Activated T-helper 2 cell treated with anti-CD3 and anti-CD28 coated beads, Interferon-gamma antibody, Interleukin-2, Interleukin-4, amounts not matched to agents 10 μg/mL and 5 μg/mL and 100 μg/mL, durations not matched to agents 14 hours and 24 hours and 36 hours (primary cell): ENCODE measurements at regions not wholly inside any gene's neighbourhood (a gene's known extent, or its start where the extent isn't known, plus 50 kb on each side); places are given as distances from the start of the nearest gene placed in this dataset.

Experiments
- DNase-seq: peaks from one replicate; pipeline ENCODE4 v3.0.0; 2021; ENCODE audit warnings: low spot score
- H3K27ac Mint-ChIP-seq: one replicate; pipeline ENCODE4 v1.8.0; 2021; ENCODE audit warnings: mixed read lengths
- H3K27me3 Mint-ChIP-seq: one replicate; pipeline ENCODE4 v1.8.0; 2021; ENCODE audit warnings: low read depth, mixed read lengths
- H3K36me3 Mint-ChIP-seq: one replicate; pipeline ENCODE4 v1.8.0; 2021; ENCODE audit warnings: low read depth, mixed read lengths
- H3K4me1 Mint-ChIP-seq: one replicate; pipeline ENCODE4 v1.8.0; 2021; ENCODE audit warnings: low read depth, mixed read lengths
- H3K4me3 Mint-ChIP-seq: one replicate; pipeline ENCODE4 v1.8.0; 2021; ENCODE audit warnings: low read depth, mild to moderate bottlenecking, moderate library complexity, mixed read lengths
- H3K9me3 Mint-ChIP-seq: one replicate; pipeline ENCODE4 v1.8.0; 2021; ENCODE audit warnings: mixed read lengths
- intact Hi-C: fragments of 100-400 bp; cut with micrococcal nuclease; formaldehyde crosslinking; loops from one replicate; pipeline ENCODE4 v1.15.1; 2023

DNA sequence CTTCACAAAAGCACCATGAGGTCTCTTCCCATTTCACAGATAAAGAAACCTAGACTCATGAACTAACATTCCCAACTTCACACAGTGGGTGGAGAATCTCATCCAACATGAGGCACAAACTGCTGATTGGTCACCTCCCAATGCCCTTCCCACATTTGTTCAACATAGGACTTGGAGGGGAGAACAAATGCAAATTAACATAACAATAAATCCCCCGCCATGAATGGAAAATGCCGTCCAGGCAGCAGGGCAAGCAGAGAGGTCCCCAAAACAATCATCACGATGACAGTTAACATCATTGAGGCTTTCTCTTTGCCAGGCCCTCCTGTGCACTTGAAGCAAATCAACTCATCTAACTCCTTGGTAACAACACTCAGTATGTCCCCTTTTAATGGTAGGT lies 185.3 kb downstream of the TMEM132E start:
- H3K4me1 Mint-ChIP-seq: no peaks in the 10 kb centered on the region
- peaks cover 2% of the 10 kb centered on the region for H3K27me3 Mint-ChIP-seq
- H3K36me3 Mint-ChIP-seq: no peaks in the 10 kb centered on the region
- H3K9me3 Mint-ChIP-seq: no peaks in the 10 kb centered on the region
- no peak overlapping the region for H3K4me3 Mint-ChIP-seq
- no peak overlapping the region for H3K27ac Mint-ChIP-seq
- intact Hi-C loops: no loop called here
- no peak for DNase-seq

- Mint-ChIP-seq H3K27me3 (peaks cover 2% of the 10 kb centered on the region), H3K4me3 (no peak overlapping the region), H3K4me1 (no peaks in the 10 kb centered on the region), H3K36me3 (no peaks in the 10 kb centered on the region), H3K27ac (no peak overlapping the region), H3K9me3 (no peaks in the 10 kb centered on the region)
- intact Hi-C loops: no loop called here
- DNase-seq: no peak
Measured at GRCh38 chr17:34763728-34764665, 184.6 kb downstream of the TMEM132E start.

DNA sequence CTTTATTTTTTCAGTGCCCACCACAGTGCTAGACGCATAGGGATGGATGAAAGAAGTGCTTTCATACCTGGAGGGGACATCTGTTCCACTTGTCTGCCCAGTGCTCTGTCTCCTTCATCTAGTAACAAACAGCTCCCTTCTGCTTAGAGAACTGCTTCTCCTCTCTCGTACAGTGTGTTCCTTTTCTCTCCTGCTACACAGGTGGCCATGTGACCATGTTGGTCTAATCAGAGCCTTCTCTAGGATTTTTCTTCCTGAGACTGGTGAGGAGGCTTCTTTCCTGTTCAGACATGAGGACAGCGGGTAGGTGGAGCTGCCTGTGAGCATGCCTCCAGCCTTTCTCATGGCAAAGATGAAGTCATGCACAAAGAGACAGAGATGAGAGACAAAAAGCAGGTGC lies 182.7 kb downstream of the TMEM132E start:
- Mint-ChIP-seq H3K36me3 (no peaks in the 10 kb centered on the region), H3K9me3 (no peaks in the 10 kb centered on the region), H3K4me3 (no peak overlapping the region), H3K27me3 (peaks cover 2% of the 10 kb centered on the region), H3K27ac (no peak overlapping the region), H3K4me1 (no peaks in the 10 kb centered on the region)
- intact Hi-C loops: no loop called here
- DNase-seq: no peak

DNA sequence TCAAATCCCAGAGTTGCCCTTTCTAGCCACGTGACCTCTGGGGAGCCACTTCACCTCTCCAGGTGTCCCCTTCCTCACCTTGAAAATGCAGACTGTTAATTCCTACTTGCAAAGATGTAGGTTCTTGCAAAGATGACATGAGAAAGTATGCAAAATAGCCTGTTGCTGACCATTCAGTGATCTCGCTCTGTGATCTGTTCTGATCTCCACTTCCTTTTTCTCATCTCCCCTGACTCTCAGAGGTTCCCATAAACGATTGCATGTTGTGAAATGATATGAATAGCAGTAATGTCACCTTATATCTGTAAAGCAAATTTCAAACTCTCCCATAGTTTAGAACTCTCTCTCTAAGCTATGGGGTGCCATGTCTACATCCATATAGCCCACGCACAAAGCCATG lies 182.3 kb downstream of the TMEM132E start:
- peaks cover 2% of the 10 kb centered on the region for H3K27me3 Mint-ChIP-seq
- no peak overlapping the region for H3K4me3 Mint-ChIP-seq

DNA sequence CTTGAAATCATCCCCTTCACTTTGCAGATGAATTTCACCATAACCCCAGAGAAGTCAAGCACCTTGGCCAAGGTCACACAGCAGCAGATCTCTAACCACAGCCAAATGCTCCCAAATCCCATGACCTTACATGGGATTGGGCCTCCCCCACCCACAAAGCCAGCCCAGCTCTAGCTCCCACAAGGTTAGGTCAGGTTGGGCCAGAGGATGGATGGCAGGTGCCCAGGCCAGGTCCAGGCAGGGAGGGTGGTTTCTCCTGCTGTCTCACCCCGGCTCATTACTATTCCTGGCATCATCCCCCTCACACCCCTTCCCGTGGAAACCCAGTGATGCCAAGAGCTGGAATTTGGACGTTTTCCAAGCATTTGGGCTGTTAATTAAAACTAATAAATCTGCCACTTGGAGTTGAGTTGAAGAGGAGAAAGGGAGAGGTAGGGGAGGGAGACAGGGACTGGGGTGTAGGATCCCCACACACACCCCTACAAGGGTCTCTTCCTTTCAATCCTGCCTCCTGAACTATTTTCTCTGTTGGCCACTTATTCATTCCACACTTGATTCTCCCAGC lies 181.6 kb downstream of the TMEM132E start:
- intact Hi-C loops: no loop called here
- Mint-ChIP-seq H3K27me3 (peaks cover 2% of the 10 kb centered on the region), H3K4me3 (no peak overlapping the region), H3K27ac (no peak overlapping the region), H3K9me3 (no peaks in the 10 kb centered on the region), H3K36me3 (no peaks in the 10 kb centered on the region), H3K4me1 (no peaks in the 10 kb centered on the region)
- DNase-seq: no peak

More for the DNA sequence above, 182.3 kb downstream of the TMEM132E start:
- H3K36me3 Mint-ChIP-seq: no peaks in the 10 kb centered on the region
- intact Hi-C loops: no loop called here
- DNase-seq: no peak
- H3K9me3 Mint-ChIP-seq: no peaks in the 10 kb centered on the region
- H3K27ac Mint-ChIP-seq: no peak overlapping the region
- no peaks in the 10 kb centered on the region for H3K4me1 Mint-ChIP-seq

DNA sequence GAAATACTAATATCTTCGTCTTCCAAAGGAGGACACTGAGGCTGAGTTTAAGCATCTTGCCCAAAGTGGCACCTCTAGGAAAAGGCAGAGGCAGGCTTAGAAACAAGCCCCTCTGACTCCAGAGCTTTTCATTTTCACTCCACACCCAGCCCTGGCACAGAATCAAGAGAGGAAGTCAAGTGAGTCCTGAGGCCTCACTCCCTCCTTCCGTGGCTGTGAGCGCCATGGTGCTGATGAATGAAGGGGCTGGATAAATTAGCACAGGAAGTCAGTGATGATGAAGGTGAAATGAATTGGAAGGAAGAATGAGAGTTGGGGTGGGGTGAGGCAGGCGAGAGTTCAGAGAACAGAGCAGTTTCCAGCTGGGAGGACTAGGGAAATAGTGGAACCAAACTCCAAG lies 179.3 kb downstream of the TMEM132E start:
- Mint-ChIP-seq H3K27me3 (peaks cover 2% of the 10 kb centered on the region), H3K9me3 (no peaks in the 10 kb centered on the region)
- no peak for DNase-seq

GRCh38 chr17:34758316-34758715 lies 178.9 kb downstream of the TMEM132E start:
- Mint-ChIP-seq H3K27ac (no peak overlapping the region), H3K36me3 (no peaks in the 10 kb centered on the region), H3K4me3 (no peak overlapping the region), H3K9me3 (no peaks in the 10 kb centered on the region), H3K4me1 (no peaks in the 10 kb centered on the region), H3K27me3 (peaks cover 7% of the 10 kb centered on the region)
- intact Hi-C loops: no loop called here
- DNase-seq: no peak

More for the DNA sequence above, 179.3 kb downstream of the TMEM132E start:
- Mint-ChIP-seq H3K4me3 (no peak overlapping the region), H3K36me3 (no peaks in the 10 kb centered on the region), H3K4me1 (no peaks in the 10 kb centered on the region), H3K27ac (no peak overlapping the region)
- intact Hi-C loops: no loop called here

DNA sequence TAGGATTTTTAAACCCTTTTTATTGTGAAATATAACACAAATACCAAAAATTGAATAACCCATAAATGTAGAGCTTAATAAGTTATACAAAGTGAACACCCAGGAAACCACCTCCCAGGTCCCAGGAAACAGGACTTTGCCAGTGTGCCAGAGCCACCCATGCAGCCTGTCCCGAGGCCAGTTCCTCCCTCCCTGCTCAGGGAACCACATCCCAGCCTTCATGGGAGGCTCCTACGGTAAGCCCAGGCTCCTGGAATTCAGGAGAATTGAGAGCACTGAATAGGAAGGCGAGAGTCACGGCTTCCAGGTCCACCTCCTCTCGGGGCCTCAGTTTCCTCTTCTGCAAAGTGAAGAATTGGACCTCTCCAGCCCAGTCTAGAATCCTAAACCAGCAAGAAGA lies 178.2 kb downstream of the TMEM132E start:
- DNase-seq: no peak
- peaks cover 8% of the 10 kb centered on the region for H3K27me3 Mint-ChIP-seq
- intact Hi-C loops: no loop called here
- H3K27ac Mint-ChIP-seq: no peak overlapping the region
- H3K4me3 Mint-ChIP-seq: no peak overlapping the region
- H3K4me1 Mint-ChIP-seq: no peaks in the 10 kb centered on the region
- no peaks in the 10 kb centered on the region for H3K36me3 Mint-ChIP-seq
- no peaks in the 10 kb centered on the region for H3K9me3 Mint-ChIP-seq

- no peak for DNase-seq
- Mint-ChIP-seq H3K4me3 (no peak overlapping the region), H3K9me3 (no peaks in the 10 kb centered on the region), H3K4me1 (no peaks in the 10 kb centered on the region), H3K36me3 (no peaks in the 10 kb centered on the region), H3K27ac (no peak overlapping the region), H3K27me3 (peaks cover 10% of the 10 kb centered on the region)
- intact Hi-C loops: no loop called here
Measured at GRCh38 chr17:34757106-34757505, 177.7 kb downstream of the TMEM132E start.

GRCh38 chr17:34756637-34757021 lies 177.2 kb downstream of the TMEM132E start:
- Mint-ChIP-seq H3K4me3 (no peak overlapping the region), H3K9me3 (no peaks in the 10 kb centered on the region), H3K4me1 (no peaks in the 10 kb centered on the region), H3K27me3 (peaks cover 8% of the 10 kb centered on the region), H3K36me3 (no peaks in the 10 kb centered on the region), H3K27ac (no peak overlapping the region)
- intact Hi-C loops: no loop called here
- DNase-seq: no peak

DNA sequence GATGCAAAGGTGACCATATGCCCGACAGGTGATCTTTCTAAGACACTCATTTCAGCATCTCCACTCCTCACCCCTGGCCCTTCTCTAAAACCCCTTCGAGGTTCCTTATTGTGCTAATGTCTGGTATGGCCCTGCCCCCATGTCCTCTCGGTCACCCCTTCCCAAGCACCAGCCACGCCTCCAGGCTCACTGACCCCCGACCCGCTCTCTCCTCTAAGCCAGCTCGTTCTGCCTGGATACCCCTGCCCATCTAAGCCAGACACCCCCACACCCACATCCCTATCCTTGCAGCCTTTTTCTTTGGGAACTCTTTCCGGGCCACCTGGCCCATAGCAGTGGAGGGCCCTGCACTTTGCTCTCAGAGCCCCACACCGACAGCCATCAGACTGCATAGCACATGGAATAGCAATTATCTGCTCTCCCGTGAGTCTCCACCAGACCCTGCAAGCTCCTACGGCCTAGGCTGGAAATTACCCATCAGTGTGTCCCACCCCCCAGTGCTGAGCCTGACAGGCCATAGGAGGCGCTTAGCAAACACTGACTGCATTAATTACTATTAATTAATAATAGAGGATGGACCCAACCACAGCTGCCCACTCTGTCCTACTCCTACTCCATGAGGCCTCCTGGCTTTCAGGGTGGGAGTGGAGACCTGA lies 176.7 kb downstream of the TMEM132E start:
- Mint-ChIP-seq H3K27ac (no peak overlapping the region), H3K4me3 (no peak overlapping the region)

DNA sequence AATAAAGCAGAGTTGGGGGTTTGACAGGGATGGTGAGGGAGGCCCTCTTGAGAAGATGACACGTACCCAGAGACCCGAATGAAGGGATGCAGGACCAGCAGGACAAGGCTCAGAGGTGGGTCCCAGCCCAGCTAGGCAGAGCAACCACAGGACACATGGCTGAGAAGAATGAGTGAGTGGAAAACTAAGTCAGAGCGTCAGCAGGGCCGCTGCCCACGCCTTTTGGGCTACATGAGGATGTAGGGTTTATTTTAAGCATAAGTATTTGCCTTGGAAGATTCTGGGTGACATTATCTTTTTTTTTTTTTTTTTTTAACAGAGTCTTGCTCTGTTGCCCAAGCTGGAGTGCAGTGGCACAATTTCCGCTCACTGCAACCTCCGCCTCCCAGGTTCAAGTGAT lies 176.0 kb downstream of the TMEM132E start:
- intact Hi-C loops: no loop called here
- peaks cover 10% of the 10 kb centered on the region for H3K27me3 Mint-ChIP-seq
- no peak overlapping the region for H3K4me3 Mint-ChIP-seq
- no peaks in the 10 kb centered on the region for H3K4me1 Mint-ChIP-seq
- no peak overlapping the region for H3K27ac Mint-ChIP-seq
- no peaks in the 10 kb centered on the region for H3K9me3 Mint-ChIP-seq
- no peak for DNase-seq
- H3K36me3 Mint-ChIP-seq: no peaks in the 10 kb centered on the region

More for the DNA sequence above, 176.7 kb downstream of the TMEM132E start:
- Mint-ChIP-seq H3K36me3 (no peaks in the 10 kb centered on the region), H3K27me3 (peaks cover 8% of the 10 kb centered on the region), H3K9me3 (no peaks in the 10 kb centered on the region), H3K4me1 (no peaks in the 10 kb centered on the region)
- intact Hi-C loops: no loop called here
- no peak for DNase-seq

DNA sequence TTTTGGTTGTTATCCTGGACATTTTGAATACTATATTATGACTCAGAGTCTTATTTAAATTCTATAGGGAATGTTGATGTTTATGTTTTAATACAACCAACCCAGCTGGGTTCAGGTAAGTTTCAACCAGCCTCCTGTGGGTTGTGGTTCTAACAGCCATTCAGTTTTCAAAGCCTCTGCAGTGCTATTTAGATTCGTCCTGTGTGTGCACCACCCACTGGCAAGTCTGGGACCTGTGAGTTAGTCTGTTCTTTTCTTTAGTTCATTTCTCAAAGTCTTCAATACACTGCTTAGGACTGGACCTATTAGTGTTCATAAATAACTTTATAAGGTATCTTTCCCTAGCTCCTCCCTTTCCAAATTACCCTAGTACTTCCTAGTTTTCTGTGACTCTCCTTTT lies 170.6 kb downstream of the TMEM132E start:
- Mint-ChIP-seq H3K9me3 (no peaks in the 10 kb centered on the region), H3K4me1 (no peaks in the 10 kb centered on the region), H3K36me3 (no peaks in the 10 kb centered on the region), H3K27ac (no peak overlapping the region), H3K27me3 (peaks cover 31% of the 10 kb centered on the region), H3K4me3 (no peak overlapping the region)
- DNase-seq: no peak
- intact Hi-C loops: no loop called here
